ENCODE measurements at regions not wholly inside any gene's neighbourhood (a gene's known extent, or its start where the extent isn't known, plus 50 kb on each side); places are given as distances from the start of the nearest gene placed in this dataset.

DNA sequence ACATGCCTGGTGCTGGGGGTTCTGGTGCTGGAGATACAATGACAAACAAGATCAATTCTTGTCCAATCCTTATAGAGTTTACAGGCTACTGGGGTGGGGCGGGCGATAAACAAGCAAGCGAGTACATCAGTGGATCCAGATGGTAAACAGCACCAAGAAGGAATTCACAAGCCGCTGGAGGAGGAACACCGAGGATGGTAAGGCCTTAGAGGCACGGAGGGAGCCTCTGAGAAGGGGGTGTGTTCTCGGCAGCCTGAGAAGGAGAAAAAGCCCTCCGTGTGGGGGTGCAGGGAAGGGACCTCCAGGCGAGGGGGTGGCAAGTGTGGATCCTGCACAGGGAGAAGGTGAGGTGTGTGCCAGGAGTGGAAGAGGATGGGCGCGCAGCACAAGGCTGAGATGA, 276.5 kb upstream of the FOXQ1 start:
- ATAC-seq (no peak), DNase-seq (ENCODE audit: low spot score) (no peak)
- TF ChIP-seq, protein P1, sequence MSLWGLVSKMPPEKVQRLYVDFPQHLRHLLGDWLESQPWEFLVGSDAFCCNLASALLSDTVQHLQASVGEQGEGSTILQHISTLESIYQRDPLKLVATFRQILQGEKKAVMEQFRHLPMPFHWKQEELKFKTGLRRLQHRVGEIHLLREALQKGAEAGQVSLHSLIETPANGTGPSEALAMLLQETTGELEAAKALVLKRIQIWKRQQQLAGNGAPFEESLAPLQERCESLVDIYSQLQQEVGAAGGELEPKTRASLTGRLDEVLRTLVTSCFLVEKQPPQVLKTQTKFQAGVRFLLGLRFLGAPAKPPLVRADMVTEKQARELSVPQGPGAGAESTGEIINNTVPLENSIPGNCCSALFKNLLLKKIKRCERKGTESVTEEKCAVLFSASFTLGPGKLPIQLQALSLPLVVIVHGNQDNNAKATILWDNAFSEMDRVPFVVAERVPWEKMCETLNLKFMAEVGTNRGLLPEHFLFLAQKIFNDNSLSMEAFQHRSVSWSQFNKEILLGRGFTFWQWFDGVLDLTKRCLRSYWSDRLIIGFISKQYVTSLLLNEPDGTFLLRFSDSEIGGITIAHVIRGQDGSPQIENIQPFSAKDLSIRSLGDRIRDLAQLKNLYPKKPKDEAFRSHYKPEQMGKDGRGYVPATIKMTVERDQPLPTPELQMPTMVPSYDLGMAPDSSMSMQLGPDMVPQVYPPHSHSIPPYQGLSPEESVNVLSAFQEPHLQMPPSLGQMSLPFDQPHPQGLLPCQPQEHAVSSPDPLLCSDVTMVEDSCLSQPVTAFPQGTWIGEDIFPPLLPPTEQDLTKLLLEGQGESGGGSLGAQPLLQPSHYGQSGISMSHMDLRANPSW (CRISPR knock-in tag; conservative IDR thresholded peaks at IDR 0.05; ENCODE audit: low read depth): no peak
- TF ChIP-seq, protein P2, sequence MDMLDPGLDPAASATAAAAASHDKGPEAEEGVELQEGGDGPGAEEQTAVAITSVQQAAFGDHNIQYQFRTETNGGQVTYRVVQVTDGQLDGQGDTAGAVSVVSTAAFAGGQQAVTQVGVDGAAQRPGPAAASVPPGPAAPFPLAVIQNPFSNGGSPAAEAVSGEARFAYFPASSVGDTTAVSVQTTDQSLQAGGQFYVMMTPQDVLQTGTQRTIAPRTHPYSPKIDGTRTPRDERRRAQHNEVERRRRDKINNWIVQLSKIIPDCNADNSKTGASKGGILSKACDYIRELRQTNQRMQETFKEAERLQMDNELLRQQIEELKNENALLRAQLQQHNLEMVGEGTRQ (CRISPR knock-in tag; IDR thresholded peaks at IDR 0.05): no peak
- no peak for TF ChIP-seq ZNF396 (CRISPR knock-in tag; IDR thresholded peaks at IDR 0.05; ENCODE audit: borderline replicate concordance)
- TF ChIP-seq ATF6 (CRISPR knock-in tag; IDR thresholded peaks at IDR 0.05): no peak
- TF ChIP-seq, protein P3, sequence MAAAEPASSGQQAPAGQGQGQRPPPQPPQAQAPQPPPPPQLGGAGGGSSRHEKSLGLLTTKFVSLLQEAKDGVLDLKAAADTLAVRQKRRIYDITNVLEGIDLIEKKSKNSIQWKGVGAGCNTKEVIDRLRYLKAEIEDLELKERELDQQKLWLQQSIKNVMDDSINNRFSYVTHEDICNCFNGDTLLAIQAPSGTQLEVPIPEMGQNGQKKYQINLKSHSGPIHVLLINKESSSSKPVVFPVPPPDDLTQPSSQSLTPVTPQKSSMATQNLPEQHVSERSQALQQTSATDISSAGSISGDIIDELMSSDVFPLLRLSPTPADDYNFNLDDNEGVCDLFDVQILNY (CRISPR knock-in tag; IDR thresholded peaks at IDR 0.05): no peak
- TF ChIP-seq TCF7 (CRISPR knock-in tag; IDR thresholded peaks at IDR 0.05; ENCODE audit: low read depth): no peak
- no peak for TF ChIP-seq CBFB (CRISPR knock-in tag; IDR thresholded peaks at IDR 0.05; ENCODE audit: low read depth)
- no peak for TF ChIP-seq NR1H2 (CRISPR knock-in tag; IDR thresholded peaks at IDR 0.05)
- no peak for TF ChIP-seq ZNF219 (CRISPR knock-in tag; IDR thresholded peaks at IDR 0.05; ENCODE audit: borderline replicate concordance)
- TF ChIP-seq OVOL2 (CRISPR knock-in tag; IDR thresholded peaks at IDR 0.05; ENCODE audit: borderline replicate concordance): no peak
- TF ChIP-seq, protein P4, sequence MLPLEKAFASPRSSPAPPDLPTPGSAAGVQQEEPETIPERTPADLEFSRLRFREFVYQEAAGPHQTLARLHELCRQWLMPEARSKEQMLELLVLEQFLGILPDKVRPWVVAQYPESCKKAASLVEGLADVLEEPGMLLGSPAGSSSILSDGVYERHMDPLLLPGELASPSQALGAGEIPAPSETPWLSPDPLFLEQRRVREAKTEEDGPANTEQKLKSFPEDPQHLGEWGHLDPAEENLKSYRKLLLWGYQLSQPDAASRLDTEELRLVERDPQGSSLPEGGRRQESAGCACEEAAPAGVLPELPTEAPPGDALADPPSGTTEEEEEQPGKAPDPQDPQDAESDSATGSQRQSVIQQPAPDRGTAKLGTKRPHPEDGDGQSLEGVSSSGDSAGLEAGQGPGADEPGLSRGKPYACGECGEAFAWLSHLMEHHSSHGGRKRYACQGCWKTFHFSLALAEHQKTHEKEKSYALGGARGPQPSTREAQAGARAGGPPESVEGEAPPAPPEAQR (CRISPR knock-in tag; IDR thresholded peaks at IDR 0.05): no peak
- CTCF ChIA-PET: no interaction called here
- POLR2A ChIA-PET: no interaction called here
- Mint-ChIP-seq H3K9me3 (peaks cover 11% of the 10 kb centered on the region; the same call in 1 of the 2 replicates), H3K36me3 (no peaks in the 10 kb centered on the region), H3K4me3 (no peak overlapping the region), H3K27ac (no peak overlapping the region), H3K4me1 (no peaks in the 10 kb centered on the region), H3K27me3 (ENCODE audit: low read depth) (no peaks in the 10 kb centered on the region)

DNA sequence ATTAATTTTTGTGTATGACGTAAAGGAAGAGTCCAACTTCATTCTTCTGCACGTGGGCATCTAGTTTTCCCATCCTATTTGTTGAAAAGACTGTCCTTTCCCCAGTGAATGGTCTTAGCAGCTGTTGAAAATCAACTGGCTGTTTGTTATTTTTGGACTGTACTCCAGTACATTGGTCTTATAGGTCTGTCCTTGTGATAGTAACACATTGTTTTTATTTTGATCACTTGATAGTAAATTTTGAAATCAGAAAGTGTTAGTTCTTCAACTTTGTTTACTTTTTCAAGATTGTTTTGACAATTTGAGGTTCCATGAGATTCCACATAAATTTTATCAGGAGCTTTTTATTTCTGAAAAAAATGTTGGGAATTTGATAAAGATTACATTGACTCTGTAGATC, 280.2 kb upstream of the FOXQ1 start:
- no peak for DNase-seq (ENCODE audit: low spot score)
- Mint-ChIP-seq H3K27ac (no peak overlapping the region), H3K4me3 (no peak overlapping the region), H3K36me3 (no peaks in the 10 kb centered on the region; the same call in 1 of the 2 replicates), H3K9me3 (peaks cover 15% of the 10 kb centered on the region; the same call in 1 of the 2 replicates), H3K27me3 (ENCODE audit: low read depth) (peaks cover 20% of the 10 kb centered on the region), H3K4me1 (peaks cover 26% of the 10 kb centered on the region)
- ChIA-PET CTCF (no interaction called here), POLR2A (no interaction called here)
- ATAC-seq: no peak
- TF ChIP-seq NFATC4 (CRISPR knock-in tag; IDR thresholded peaks at IDR 0.05): no peak
- no peak for TF ChIP-seq MYBL2 (CRISPR knock-in tag; IDR thresholded peaks at IDR 0.05)
- no peak for TF ChIP-seq PRRX2 (CRISPR knock-in tag; IDR thresholded peaks at IDR 0.05)
- TF ChIP-seq USF1 (CRISPR knock-in tag; IDR thresholded peaks at IDR 0.05): no peak
- no peak for TF ChIP-seq E2F1 (CRISPR knock-in tag; IDR thresholded peaks at IDR 0.05)
- no peak for TF ChIP-seq SOX15 (CRISPR knock-in tag; IDR thresholded peaks at IDR 0.05)
- TF ChIP-seq HMGA2 (CRISPR knock-in tag; IDR thresholded peaks at IDR 0.05): no peak
- TF ChIP-seq ATF1 (CRISPR knock-in tag; IDR thresholded peaks at IDR 0.05): no peak
- TF ChIP-seq SMAD4 (CRISPR knock-in tag; IDR thresholded peaks at IDR 0.05): no peak
- TF ChIP-seq, protein P5, sequence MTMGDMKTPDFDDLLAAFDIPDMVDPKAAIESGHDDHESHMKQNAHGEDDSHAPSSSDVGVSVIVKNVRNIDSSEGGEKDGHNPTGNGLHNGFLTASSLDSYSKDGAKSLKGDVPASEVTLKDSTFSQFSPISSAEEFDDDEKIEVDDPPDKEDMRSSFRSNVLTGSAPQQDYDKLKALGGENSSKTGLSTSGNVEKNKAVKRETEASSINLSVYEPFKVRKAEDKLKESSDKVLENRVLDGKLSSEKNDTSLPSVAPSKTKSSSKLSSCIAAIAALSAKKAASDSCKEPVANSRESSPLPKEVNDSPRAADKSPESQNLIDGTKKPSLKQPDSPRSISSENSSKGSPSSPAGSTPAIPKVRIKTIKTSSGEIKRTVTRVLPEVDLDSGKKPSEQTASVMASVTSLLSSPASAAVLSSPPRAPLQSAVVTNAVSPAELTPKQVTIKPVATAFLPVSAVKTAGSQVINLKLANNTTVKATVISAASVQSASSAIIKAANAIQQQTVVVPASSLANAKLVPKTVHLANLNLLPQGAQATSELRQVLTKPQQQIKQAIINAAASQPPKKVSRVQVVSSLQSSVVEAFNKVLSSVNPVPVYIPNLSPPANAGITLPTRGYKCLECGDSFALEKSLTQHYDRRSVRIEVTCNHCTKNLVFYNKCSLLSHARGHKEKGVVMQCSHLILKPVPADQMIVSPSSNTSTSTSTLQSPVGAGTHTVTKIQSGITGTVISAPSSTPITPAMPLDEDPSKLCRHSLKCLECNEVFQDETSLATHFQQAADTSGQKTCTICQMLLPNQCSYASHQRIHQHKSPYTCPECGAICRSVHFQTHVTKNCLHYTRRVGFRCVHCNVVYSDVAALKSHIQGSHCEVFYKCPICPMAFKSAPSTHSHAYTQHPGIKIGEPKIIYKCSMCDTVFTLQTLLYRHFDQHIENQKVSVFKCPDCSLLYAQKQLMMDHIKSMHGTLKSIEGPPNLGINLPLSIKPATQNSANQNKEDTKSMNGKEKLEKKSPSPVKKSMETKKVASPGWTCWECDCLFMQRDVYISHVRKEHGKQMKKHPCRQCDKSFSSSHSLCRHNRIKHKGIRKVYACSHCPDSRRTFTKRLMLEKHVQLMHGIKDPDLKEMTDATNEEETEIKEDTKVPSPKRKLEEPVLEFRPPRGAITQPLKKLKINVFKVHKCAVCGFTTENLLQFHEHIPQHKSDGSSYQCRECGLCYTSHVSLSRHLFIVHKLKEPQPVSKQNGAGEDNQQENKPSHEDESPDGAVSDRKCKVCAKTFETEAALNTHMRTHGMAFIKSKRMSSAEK (CRISPR knock-in tag; IDR thresholded peaks at IDR 0.05; ENCODE audit: borderline replicate concordance): no peak
- TF ChIP-seq FOXK1 (CRISPR knock-in tag; IDR thresholded peaks at IDR 0.05): no peak
- TF ChIP-seq KAT7 (CRISPR knock-in tag; IDR thresholded peaks at IDR 0.05; ENCODE audit: borderline replicate concordance): no peak
